Astrocyte (in vitro differentiated cells and primary cell): ENCODE measurements at regions not wholly inside any gene's neighbourhood (a gene's known extent, or its start where the extent isn't known, plus 50 kb on each side); places are given as distances from the start of the nearest gene placed in this dataset.

Experiments
- CTCF ChIP-seq: IDR thresholded peaks from 2 replicates; pipeline ENCODE4 v1.5.1; 2011; ENCODE audit warnings: low read depth, mild to moderate bottlenecking, inconsistent platforms, low read length, moderate library complexity; ENCODE audit not compliant: insufficient read depth
- EZH2 ChIP-seq: IDR thresholded peaks from 2 replicates; pipeline ENCODE4 v1.6.1; 2012; ENCODE audit warnings: mild to moderate bottlenecking, low read length, inconsistent platforms; ENCODE audit not compliant: insufficient read depth

GRCh38 chr12:13613297-13613696, 368.1 kb downstream of the GRIN2B start:
- no peak for TF ChIP-seq CTCF
- no peak for TF ChIP-seq EZH2
